Dendritic cell treated with granulocyte-macrophage colony-stimulating factor and Interleukin-4, amounts not matched to agents 40 ng/mL and 50 ng/mL, for 4 days (primary cell): ENCODE measurements at regions not wholly inside any gene's neighbourhood (a gene's known extent, or its start where the extent isn't known, plus 50 kb on each side); places are given as distances from the start of the nearest gene placed in this dataset.
"Not testable (repeated sequence)": the region's sequence is repeated elsewhere in the genome, so short reads cannot be mapped to it uniquely, and the experiment has no call there.

Source experiments
- H3K27ac Mint-ChIP-seq: one replicate; pipeline ENCODE4 v1.8.0; 2022; ENCODE audit warnings: mild to moderate bottlenecking, mixed read lengths
- H3K27me3 Mint-ChIP-seq: one replicate; pipeline ENCODE4 v1.8.0; 2022; ENCODE audit warnings: mild to moderate bottlenecking, mixed read lengths
- H3K36me3 Mint-ChIP-seq: one replicate; pipeline ENCODE4 v1.8.0; 2022; ENCODE audit warnings: low read depth, mixed read lengths
- H3K4me1 Mint-ChIP-seq: one replicate; pipeline ENCODE4 v1.8.0; 2022; ENCODE audit warnings: low read depth, mixed read lengths
- H3K4me3 Mint-ChIP-seq: one replicate; pipeline ENCODE4 v1.8.0; 2022; ENCODE audit warnings: mild to moderate bottlenecking, moderate library complexity, mixed read lengths
- H3K9me3 Mint-ChIP-seq: one replicate; pipeline ENCODE4 v1.8.0; 2022; ENCODE audit warnings: mixed read lengths
- intact Hi-C: fragments of 100-400 bp; cut with micrococcal nuclease; formaldehyde crosslinking; loops from one replicate; pipeline ENCODE4 v1.15.0; 2022

GRCh38 chr6:121880831-121881230, 445.4 kb downstream of the GJA1 start:
- no peaks in the 10 kb centered on the region for H3K36me3 Mint-ChIP-seq
- H3K4me3 Mint-ChIP-seq: no peak overlapping the region
- no peaks in the 10 kb centered on the region for H3K27me3 Mint-ChIP-seq
- intact Hi-C loops: no loop called here
- H3K4me1 Mint-ChIP-seq: no peaks in the 10 kb centered on the region
- H3K27ac Mint-ChIP-seq: no peak overlapping the region
- peaks cover 5% of the 10 kb centered on the region for H3K9me3 Mint-ChIP-seq

- H3K27me3 Mint-ChIP-seq: no peaks in the 10 kb centered on the region
- H3K36me3 Mint-ChIP-seq: no peaks in the 10 kb centered on the region
- peaks cover 7% of the 10 kb centered on the region for H3K9me3 Mint-ChIP-seq
- H3K4me3 Mint-ChIP-seq: no peak overlapping the region
- H3K27ac Mint-ChIP-seq: no peak overlapping the region
- H3K4me1 Mint-ChIP-seq: no peaks in the 10 kb centered on the region
- intact Hi-C loops: no loop called here
These were observed 446.7 kb downstream of the GJA1 start for GRCh38 chr6:121881974-121882667.

GRCh38 chr6:121884091-121884490, 448.6 kb downstream of the GJA1 start:
- H3K27ac Mint-ChIP-seq: no peak overlapping the region
- H3K4me3 Mint-ChIP-seq: no peak overlapping the region
- intact Hi-C loops: no loop called here
- peaks cover 7% of the 10 kb centered on the region for H3K9me3 Mint-ChIP-seq
- H3K36me3 Mint-ChIP-seq: no peaks in the 10 kb centered on the region
- no peaks in the 10 kb centered on the region for H3K4me1 Mint-ChIP-seq
- H3K27me3 Mint-ChIP-seq: no peaks in the 10 kb centered on the region

GRCh38 chr6:121884620-121885019, 449.2 kb downstream of the GJA1 start:
- Mint-ChIP-seq H3K4me1 (no peaks in the 10 kb centered on the region), H3K9me3 (peaks cover 7% of the 10 kb centered on the region), H3K4me3 (no peak overlapping the region), H3K36me3 (no peaks in the 10 kb centered on the region), H3K27me3 (no peaks in the 10 kb centered on the region), H3K27ac (no peak overlapping the region)
- intact Hi-C loops: no loop called here

- no peaks in the 10 kb centered on the region for H3K27me3 Mint-ChIP-seq
- H3K4me1 Mint-ChIP-seq: no peaks in the 10 kb centered on the region
- peaks cover 7% of the 10 kb centered on the region for H3K9me3 Mint-ChIP-seq
- intact Hi-C loops: no loop called here
- H3K27ac Mint-ChIP-seq: no peak overlapping the region
- no peak overlapping the region for H3K4me3 Mint-ChIP-seq
- no peaks in the 10 kb centered on the region for H3K36me3 Mint-ChIP-seq
These were observed 450.1 kb downstream of the GJA1 start for GRCh38 chr6:121885399-121886152.

GRCh38 chr6:121886223-121886830, 450.9 kb downstream of the GJA1 start:
- Mint-ChIP-seq H3K27ac (no peak overlapping the region), H3K27me3 (no peaks in the 10 kb centered on the region)

GRCh38 chr6:121887724-121888123, 452.3 kb downstream of the GJA1 start:
- intact Hi-C loops: no loop called here
- H3K27ac Mint-ChIP-seq: no peak overlapping the region
- no peak overlapping the region for H3K4me3 Mint-ChIP-seq
- H3K9me3 Mint-ChIP-seq: peaks cover 7% of the 10 kb centered on the region
- H3K4me1 Mint-ChIP-seq: no peaks in the 10 kb centered on the region
- H3K27me3 Mint-ChIP-seq: no peaks in the 10 kb centered on the region
- no peaks in the 10 kb centered on the region for H3K36me3 Mint-ChIP-seq

More at GRCh38 chr6:121886223-121886830, 450.9 kb downstream of the GJA1 start:
- peaks cover 7% of the 10 kb centered on the region for H3K9me3 Mint-ChIP-seq
- intact Hi-C loops: no loop called here
- H3K4me1 Mint-ChIP-seq: no peaks in the 10 kb centered on the region
- H3K36me3 Mint-ChIP-seq: no peaks in the 10 kb centered on the region
- H3K4me3 Mint-ChIP-seq: no peak overlapping the region

- peaks cover 6% of the 10 kb centered on the region for H3K9me3 Mint-ChIP-seq
- no peaks in the 10 kb centered on the region for H3K4me1 Mint-ChIP-seq
- no peak overlapping the region for H3K4me3 Mint-ChIP-seq
- intact Hi-C loops: no loop called here
- H3K36me3 Mint-ChIP-seq: no peaks in the 10 kb centered on the region
- H3K27ac Mint-ChIP-seq: no peak overlapping the region
- H3K27me3 Mint-ChIP-seq: no peaks in the 10 kb centered on the region
These were observed 455.0 kb downstream of the GJA1 start for GRCh38 chr6:121890307-121890910.

- H3K27me3 Mint-ChIP-seq, H3K9me3 Mint-ChIP-seq, H3K36me3 Mint-ChIP-seq, H3K27ac Mint-ChIP-seq, intact Hi-C loops, H3K4me3 Mint-ChIP-seq, H3K4me1 Mint-ChIP-seq: not testable (repeated sequence)
These were observed 460.3 kb downstream of the GJA1 start for GRCh38 chr6:121895731-121896130.

- intact Hi-C loops: no loop called here
- Mint-ChIP-seq H3K4me1 (no peaks in the 10 kb centered on the region), H3K27ac (no peak overlapping the region), H3K27me3 (no peaks in the 10 kb centered on the region), H3K36me3 (no peaks in the 10 kb centered on the region), H3K4me3 (no peak overlapping the region), H3K9me3 (no peaks in the 10 kb centered on the region)
These were observed 460.9 kb downstream of the GJA1 start for GRCh38 chr6:121896363-121896762.

- H3K9me3 Mint-ChIP-seq: no peaks in the 10 kb centered on the region
- H3K27ac Mint-ChIP-seq: no peak overlapping the region
- intact Hi-C loops: no loop called here
- H3K4me3 Mint-ChIP-seq: no peak overlapping the region
- no peaks in the 10 kb centered on the region for H3K36me3 Mint-ChIP-seq
- H3K4me1 Mint-ChIP-seq: no peaks in the 10 kb centered on the region
- no peaks in the 10 kb centered on the region for H3K27me3 Mint-ChIP-seq
These were observed 461.3 kb downstream of the GJA1 start for GRCh38 chr6:121896771-121897170.

GRCh38 chr6:121897337-121897760, 461.9 kb downstream of the GJA1 start:
- Mint-ChIP-seq H3K27me3 (no peaks in the 10 kb centered on the region), H3K4me1 (no peaks in the 10 kb centered on the region), H3K4me3 (no peak overlapping the region), H3K27ac (no peak overlapping the region), H3K9me3 (no peaks in the 10 kb centered on the region), H3K36me3 (no peaks in the 10 kb centered on the region)
- intact Hi-C loops: no loop called here

- H3K4me3 Mint-ChIP-seq: no peak overlapping the region
- H3K4me1 Mint-ChIP-seq: no peaks in the 10 kb centered on the region
- intact Hi-C loops: no loop called here
- no peak overlapping the region for H3K27ac Mint-ChIP-seq
- H3K27me3 Mint-ChIP-seq: no peaks in the 10 kb centered on the region
- H3K36me3 Mint-ChIP-seq: no peaks in the 10 kb centered on the region
- H3K9me3 Mint-ChIP-seq: no peaks in the 10 kb centered on the region
These were observed 466.0 kb downstream of the GJA1 start for GRCh38 chr6:121901432-121901831.

- Mint-ChIP-seq H3K4me3 (no peak overlapping the region), H3K4me1 (no peaks in the 10 kb centered on the region), H3K27ac (no peak overlapping the region), H3K9me3 (peaks cover 7% of the 10 kb centered on the region), H3K36me3 (no peaks in the 10 kb centered on the region), H3K27me3 (no peaks in the 10 kb centered on the region)
- intact Hi-C loops: no loop called here
These were observed 469.1 kb downstream of the GJA1 start for GRCh38 chr6:121904559-121904958.
